PC-3 (cell line): ENCODE measurements at regions not wholly inside any gene's neighbourhood (a gene's known extent, or its start where the extent isn't known, plus 50 kb on each side); places are given as distances from the start of the nearest gene placed in this dataset.

Source experiments
- EZH2 ChIP-seq: fragments of 300-600 bp; sonication (generic); IDR thresholded peaks from one replicate; pipeline ENCODE4 v1.6.1; 2017; ENCODE audit warnings: antibody characterized with exemption, mild to moderate bottlenecking, low read length; ENCODE audit not compliant: unreplicated experiment
- TF ChIP-seq, protein P1 (sequence below): fragments of 300-600 bp; sonication (generic); conservative IDR thresholded peaks from 2 replicates; pipeline ENCODE4 v1.5.1; 2017; ENCODE audit warnings: antibody characterized with exemption, low read depth, mild to moderate bottlenecking, low read length

GRCh38 chr2:242065426-242065825 is 195.9 kb downstream of the RTP5 start:
- TF ChIP-seq, protein P1, sequence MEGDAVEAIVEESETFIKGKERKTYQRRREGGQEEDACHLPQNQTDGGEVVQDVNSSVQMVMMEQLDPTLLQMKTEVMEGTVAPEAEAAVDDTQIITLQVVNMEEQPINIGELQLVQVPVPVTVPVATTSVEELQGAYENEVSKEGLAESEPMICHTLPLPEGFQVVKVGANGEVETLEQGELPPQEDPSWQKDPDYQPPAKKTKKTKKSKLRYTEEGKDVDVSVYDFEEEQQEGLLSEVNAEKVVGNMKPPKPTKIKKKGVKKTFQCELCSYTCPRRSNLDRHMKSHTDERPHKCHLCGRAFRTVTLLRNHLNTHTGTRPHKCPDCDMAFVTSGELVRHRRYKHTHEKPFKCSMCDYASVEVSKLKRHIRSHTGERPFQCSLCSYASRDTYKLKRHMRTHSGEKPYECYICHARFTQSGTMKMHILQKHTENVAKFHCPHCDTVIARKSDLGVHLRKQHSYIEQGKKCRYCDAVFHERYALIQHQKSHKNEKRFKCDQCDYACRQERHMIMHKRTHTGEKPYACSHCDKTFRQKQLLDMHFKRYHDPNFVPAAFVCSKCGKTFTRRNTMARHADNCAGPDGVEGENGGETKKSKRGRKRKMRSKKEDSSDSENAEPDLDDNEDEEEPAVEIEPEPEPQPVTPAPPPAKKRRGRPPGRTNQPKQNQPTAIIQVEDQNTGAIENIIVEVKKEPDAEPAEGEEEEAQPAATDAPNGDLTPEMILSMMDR = no peak
- TF ChIP-seq EZH2 = no peak
